ENCODE measurements at regions not wholly inside any gene's neighbourhood (a gene's known extent, or its start where the extent isn't known, plus 50 kb on each side); places are given as distances from the start of the nearest gene placed in this dataset.
"Not testable (repeated sequence)": the region's sequence is repeated elsewhere in the genome, so short reads cannot be mapped to it uniquely, and the experiment has no call there.

DNA sequence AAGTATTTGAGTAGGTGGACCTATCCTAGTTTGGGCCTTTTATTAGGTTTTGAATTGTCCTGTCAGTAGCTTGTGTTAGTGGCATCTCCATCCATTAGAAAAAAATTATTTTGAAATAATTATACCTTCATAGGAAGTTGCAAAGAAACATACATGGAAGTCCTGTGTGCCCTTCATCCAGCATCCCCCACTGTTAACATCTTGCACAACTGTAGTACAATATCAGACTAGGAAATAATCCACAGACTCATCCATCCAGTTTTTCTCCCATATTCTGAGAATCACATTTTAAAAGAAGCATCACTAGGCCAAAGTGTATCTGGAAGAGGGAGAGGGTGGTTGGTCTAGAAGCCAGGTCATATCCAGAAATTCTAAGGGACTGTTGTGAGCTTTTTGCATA lies 155.5 kb upstream of the ROPN1 start:
- TF ChIP-seq, protein P1, sequence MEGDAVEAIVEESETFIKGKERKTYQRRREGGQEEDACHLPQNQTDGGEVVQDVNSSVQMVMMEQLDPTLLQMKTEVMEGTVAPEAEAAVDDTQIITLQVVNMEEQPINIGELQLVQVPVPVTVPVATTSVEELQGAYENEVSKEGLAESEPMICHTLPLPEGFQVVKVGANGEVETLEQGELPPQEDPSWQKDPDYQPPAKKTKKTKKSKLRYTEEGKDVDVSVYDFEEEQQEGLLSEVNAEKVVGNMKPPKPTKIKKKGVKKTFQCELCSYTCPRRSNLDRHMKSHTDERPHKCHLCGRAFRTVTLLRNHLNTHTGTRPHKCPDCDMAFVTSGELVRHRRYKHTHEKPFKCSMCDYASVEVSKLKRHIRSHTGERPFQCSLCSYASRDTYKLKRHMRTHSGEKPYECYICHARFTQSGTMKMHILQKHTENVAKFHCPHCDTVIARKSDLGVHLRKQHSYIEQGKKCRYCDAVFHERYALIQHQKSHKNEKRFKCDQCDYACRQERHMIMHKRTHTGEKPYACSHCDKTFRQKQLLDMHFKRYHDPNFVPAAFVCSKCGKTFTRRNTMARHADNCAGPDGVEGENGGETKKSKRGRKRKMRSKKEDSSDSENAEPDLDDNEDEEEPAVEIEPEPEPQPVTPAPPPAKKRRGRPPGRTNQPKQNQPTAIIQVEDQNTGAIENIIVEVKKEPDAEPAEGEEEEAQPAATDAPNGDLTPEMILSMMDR (IDR thresholded peaks at IDR 0.05): no peak
- no peak for TF ChIP-seq POLR2A (IDR thresholded peaks at IDR 0.05)
- Histone ChIP-seq H3K4me1 (no peaks in the 10 kb centered on the region), H3K27ac (no peak overlapping the region), H3K4me3 (no peak overlapping the region), H3K36me3 (no peaks in the 10 kb centered on the region), H3K27me3 (no peaks in the 10 kb centered on the region), H3K9me3 (no peaks in the 10 kb centered on the region)
- ATAC-seq (no peak), DNase-seq (no peak)
- intact Hi-C loops (cut with DNase I): no loop called here

DNA sequence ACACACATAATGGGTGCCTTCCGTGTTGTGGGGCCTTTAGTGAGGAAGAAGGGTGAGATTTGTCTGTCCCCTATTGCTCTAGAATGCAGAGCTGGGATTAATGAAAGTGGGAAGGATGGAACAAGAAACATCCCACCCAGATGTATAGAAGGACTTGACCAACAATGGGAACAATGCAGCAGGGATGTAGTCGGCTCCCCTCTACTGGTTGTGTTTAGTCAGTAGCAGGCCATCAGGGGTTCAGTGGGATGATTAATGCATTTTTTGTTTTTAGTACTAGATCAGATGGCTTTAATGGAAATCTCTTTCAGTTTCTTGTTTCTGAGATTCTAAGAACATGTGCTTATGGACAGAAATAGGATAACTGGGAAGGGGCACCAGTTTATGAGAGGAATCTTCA lies 156.0 kb upstream of the ROPN1 start:
- no peaks in the 10 kb centered on the region for H3K36me3 ChIP-seq
- no peaks in the 10 kb centered on the region for H3K9me3 ChIP-seq
- intact Hi-C loops (cut with DNase I): no loop called here
- H3K4me3 ChIP-seq: no peak overlapping the region
- H3K4me1 ChIP-seq: no peaks in the 10 kb centered on the region
- TF ChIP-seq POLR2A (IDR thresholded peaks at IDR 0.05): no peak
- TF ChIP-seq, protein P1 (IDR thresholded peaks at IDR 0.05): no peak
- DNase-seq (no peak), ATAC-seq (no peak)
- WGBS (ENCODE audit: insufficient coverage, low coverage, low lambda C conversion rate, missing lambda C conversion rate): 93% methylated on average over 2 of the region's 2 CpGs
- H3K27me3 ChIP-seq: no peaks in the 10 kb centered on the region
- H3K27ac ChIP-seq: no peak overlapping the region

DNA sequence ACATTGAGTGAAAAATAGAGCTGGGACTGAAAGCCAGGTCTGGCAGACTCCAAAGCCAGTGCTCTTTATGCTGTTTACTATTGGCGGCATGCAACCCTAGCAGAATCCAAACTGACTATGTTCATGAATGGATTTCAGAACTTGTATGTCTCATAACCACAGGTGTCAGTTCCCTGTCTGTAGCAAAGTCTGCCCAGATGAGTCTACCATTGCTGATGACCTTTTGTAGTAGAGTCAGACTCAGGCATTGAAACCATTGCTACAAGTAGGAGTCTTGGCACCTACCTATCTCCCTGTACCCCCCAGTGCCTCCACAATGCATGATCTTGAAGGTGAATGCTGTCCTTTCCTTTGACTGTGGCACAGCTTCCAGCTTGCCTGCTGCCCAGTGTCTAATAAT lies 157.2 kb upstream of the ROPN1 start:
- no peaks in the 10 kb centered on the region for H3K27me3 ChIP-seq
- intact Hi-C loops (cut with DNase I): no loop called here
- H3K4me1 ChIP-seq: no peaks in the 10 kb centered on the region
- no peak overlapping the region for H3K27ac ChIP-seq
- H3K36me3 ChIP-seq: no peaks in the 10 kb centered on the region
- ATAC-seq (no peak), DNase-seq (no peak)
- no peak for TF ChIP-seq POLR2A (IDR thresholded peaks at IDR 0.05)
- TF ChIP-seq, protein P1 (IDR thresholded peaks at IDR 0.05): no peak
- H3K9me3 ChIP-seq: no peaks in the 10 kb centered on the region
- 90% methylated on average over 1 of the region's 1 CpG for WGBS (ENCODE audit: insufficient coverage, low coverage, low lambda C conversion rate, missing lambda C conversion rate)
- H3K4me3 ChIP-seq: no peak overlapping the region

DNA sequence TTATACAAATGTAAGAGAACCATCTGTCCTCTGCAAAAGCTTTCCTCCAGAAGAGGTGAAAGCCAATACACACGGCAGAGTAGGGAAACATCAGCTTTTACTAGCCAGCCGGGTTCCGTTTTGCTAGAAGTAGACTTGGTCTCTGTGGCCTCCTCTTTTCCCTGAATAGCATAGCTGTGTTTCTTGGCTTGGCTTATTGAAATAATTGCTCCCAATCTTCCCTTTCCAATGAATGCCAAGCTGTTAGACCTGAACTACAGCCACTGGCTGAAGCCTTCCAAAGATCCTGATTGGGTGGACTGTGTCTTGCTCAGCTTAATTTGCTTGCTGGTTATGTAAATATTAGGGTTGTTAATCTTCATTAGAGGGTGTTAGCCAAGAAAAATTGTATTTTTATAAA lies 157.8 kb upstream of the ROPN1 start:
- DNase-seq (no peak), ATAC-seq (no peak)
- Histone ChIP-seq H3K9me3 (no peaks in the 10 kb centered on the region), H3K4me1 (no peaks in the 10 kb centered on the region), H3K4me3 (no peak overlapping the region), H3K27ac (no peak overlapping the region), H3K27me3 (no peaks in the 10 kb centered on the region), H3K36me3 (no peaks in the 10 kb centered on the region)
- no peak for TF ChIP-seq POLR2A (IDR thresholded peaks at IDR 0.05)
- TF ChIP-seq, protein P1 (IDR thresholded peaks at IDR 0.05): no peak
- WGBS (ENCODE audit: insufficient coverage, low coverage, low lambda C conversion rate, missing lambda C conversion rate): 85% methylated on average over 3 of the region's 3 CpGs
- intact Hi-C loops (cut with DNase I): no loop called here

DNA sequence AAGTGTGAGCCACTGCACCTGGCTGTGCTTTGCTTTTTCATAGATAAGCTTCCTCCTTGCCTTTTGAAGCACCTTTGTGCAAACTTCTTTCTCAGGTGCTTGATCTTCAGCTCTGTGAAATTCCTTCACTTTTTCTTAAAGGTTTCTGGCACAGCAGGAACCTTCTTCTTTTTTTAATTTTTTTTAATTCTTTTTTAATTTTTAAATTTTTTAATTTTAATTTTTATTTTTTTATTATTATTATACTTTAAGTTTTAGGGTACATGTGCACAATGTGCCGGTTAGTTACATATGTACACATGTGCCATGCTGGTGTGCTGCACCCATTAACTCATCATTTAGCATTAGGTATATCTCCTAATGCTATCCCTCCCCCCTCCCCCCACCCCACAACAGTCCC lies 161.0 kb upstream of the ROPN1 start:
- DNase-seq; H3K27ac ChIP-seq; intact Hi-C loops (cut with DNase I); ATAC-seq; H3K27me3 ChIP-seq; H3K4me1 ChIP-seq; H3K36me3 ChIP-seq; H3K4me3 ChIP-seq; H3K9me3 ChIP-seq: not testable (repeated sequence)
- WGBS (ENCODE audit: insufficient coverage, low coverage, low lambda C conversion rate, missing lambda C conversion rate): no CpG with 5 or more reads among the region's 1 CpG

All from right lobe of liver (tissue), 6 donors.